Skeletal muscle tissue (tissue), 3 donors: ENCODE measurements at regions not wholly inside any gene's neighbourhood (a gene's known extent, or its start where the extent isn't known, plus 50 kb on each side); places are given as distances from the start of the nearest gene placed in this dataset.

Experiments used
- H3K27ac ChIP-seq: one replicate; pipeline ENCODE4 v1.7.0; 2013; ENCODE audit warnings: mild to moderate bottlenecking, low read depth, low read length, inconsistent platforms
- H3K27me3 ChIP-seq, 3 donors: one replicate each; pipeline ENCODE4 v1.7.0; 2013; ENCODE audit warnings: low read length in 3 of 3; ENCODE audit not compliant: control insufficient read depth in 3 of 3, insufficient read depth in 3 of 3
- H3K36me3 ChIP-seq, 3 donors: one replicate each; pipeline ENCODE4 v1.7.0; 2013; ENCODE audit warnings: low read length in 3 of 3; ENCODE audit not compliant: control insufficient read depth in 3 of 3, insufficient read depth in 3 of 3
- H3K4me1 ChIP-seq, 3 donors: one replicate each; pipeline ENCODE4 v1.7.0; 2013; ENCODE audit warnings: low read length in 3 of 3, mild to moderate bottlenecking in 3 of 3; ENCODE audit not compliant: control insufficient read depth in 3 of 3, insufficient read depth in 3 of 3
- H3K4me3 ChIP-seq, 3 donors: one replicate each; pipeline ENCODE4 v1.7.0; 2013; ENCODE audit warnings: low read length in 3 of 3
- H3K9ac ChIP-seq, 3 donors: one replicate each; pipeline ENCODE4 v1.7.0; 2013; ENCODE audit warnings: low read length in 3 of 3, mild to moderate bottlenecking in 3 of 3, moderate library complexity in 2 of 3, low read depth in 1 of 3
- H3K9me3 ChIP-seq, 3 donors: one replicate each; pipeline ENCODE4 v1.7.0; 2013; ENCODE audit warnings: low read length in 3 of 3; ENCODE audit not compliant: control insufficient read depth in 3 of 3
- donor health status: Osteomylitis.

DNA sequence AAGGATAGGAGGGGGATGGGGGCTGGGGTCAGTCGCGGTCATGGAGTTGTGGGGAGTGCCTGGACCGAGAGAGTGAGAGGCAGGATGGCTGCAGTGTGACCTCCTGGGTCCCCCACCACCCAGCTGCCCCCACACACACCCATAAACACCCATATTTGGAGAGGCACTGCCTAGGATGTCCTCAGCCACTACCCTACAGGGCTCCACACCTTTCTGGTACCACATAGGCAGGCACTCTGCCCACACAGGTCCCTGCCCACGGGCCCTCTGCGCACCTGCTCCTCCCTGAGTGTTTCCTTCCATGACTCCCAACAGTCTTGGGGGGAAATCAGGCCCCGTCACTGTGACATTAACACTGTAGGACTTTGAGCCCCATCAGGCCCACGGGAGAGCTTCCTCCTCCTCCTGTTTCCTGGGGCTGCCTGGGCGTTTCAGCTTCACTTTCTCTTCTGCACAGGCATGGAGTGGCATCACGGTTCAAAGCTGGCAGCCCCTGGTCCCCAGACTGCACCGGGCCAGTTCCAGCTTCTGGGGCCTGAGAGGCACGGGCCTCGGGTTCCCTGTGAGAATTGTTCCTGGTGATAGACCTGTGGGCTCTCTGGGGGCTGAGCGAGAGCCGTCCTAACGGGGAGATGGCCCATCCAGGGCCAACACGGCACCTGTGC, 207.0 kb upstream of the C14orf180 start:
- H3K9me3 ChIP-seq, result no peaks in the 10 kb centered on the region
- H3K9ac ChIP-seq, result no peak overlapping the region
- H3K27me3 ChIP-seq, result peaks cover 3 to 35% (median 29%) of the 10 kb centered on the region in 3 donors
- H3K27ac ChIP-seq, result no peak overlapping the region
- H3K36me3 ChIP-seq, result no peaks in the 10 kb centered on the region
- H3K4me3 ChIP-seq, result no peak overlapping the region
- no peaks in the 10 kb centered on the region for H3K4me1 ChIP-seq

DNA sequence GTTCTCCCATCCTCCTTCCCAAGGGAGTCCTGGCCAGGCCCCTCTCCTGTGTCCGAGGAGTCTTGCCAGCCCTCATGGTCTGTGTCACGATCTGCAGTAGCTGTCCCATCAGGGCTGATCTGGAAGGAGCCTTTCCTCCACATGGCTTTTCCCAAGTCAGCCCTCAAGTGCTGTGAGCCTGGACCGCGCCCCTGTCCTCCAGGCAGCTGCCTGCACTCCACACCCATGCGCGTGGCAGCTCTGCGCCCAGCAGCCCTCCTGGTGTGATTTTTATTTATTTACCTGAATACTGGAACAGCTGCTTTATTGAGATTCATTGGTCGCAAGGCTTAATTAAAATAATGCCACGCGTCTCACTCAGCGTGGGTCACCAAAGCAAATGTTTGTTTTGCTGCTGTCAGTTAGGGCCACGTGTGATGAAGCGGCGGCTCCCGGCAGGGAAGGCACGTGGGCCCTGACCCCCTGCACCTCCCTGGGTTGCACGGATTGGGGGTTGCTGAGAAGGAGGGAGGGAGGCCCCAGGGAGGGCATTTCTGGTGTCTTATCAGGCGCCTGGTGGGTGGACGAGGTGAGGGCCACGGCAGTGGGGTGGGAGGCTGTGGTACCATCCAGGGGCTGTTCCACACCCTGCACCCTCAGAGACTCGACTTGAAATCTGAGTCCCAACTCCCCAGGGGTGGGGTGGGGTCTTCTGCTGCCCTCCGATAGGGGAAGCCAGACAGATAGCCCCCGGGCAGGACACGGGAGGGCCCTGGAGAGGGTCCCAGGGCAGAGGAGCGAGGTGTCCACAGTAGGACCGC, 206.3 kb upstream of the C14orf180 start:
- Histone ChIP-seq H3K4me1 (no peaks in the 10 kb centered on the region), H3K27ac (no peak overlapping the region), H3K4me3 (no peak overlapping the region), H3K27me3 (peaks cover 3 to 30% (median 28%) of the 10 kb centered on the region in 3 donors), H3K9ac (no peak overlapping the region), H3K9me3 (no peaks in the 10 kb centered on the region), H3K36me3 (no peaks in the 10 kb centered on the region)

DNA sequence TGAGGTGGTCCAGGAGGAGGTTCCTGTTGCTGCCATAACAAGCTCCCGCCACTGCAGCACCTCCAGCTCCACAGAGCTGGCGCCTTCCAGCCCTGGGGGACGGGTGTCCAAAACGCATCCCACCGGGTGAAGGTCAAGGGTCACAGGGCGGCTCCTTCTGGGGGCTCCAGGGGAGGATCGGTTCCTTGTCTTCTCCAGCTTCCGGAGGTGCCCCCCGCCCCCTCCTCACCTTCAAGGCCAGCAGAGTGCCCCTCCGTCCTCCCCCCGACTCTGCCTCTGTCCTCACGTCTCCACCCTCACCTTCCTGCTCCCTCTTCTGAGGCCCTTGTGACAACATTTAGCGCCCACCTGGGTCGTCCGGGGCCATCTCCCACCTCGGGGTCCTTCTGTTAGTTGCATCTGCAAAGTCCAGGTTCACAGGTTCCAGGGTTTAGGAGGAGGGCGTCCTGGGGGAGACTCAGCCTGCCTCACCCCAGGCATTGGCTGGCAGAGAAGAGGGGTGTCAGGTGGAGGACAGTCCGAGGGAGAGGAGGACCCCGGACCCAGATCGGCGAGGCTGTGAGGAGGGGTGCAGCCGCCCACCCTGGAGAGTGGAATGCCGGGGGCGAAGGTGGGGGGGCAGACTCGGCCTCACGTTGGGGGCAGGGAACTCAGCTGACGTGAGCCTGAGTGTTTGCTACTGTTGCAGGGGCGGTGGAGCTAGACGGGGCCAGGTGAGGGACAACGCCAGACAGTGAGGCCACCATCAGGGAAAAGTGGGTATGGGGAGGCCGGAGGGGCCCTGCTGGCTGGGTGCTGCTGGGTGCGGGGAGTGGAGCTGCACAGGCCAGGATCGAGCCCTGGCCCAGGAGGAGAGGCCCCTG, 205.5 kb upstream of the C14orf180 start:
- Histone ChIP-seq H3K27ac (no peak overlapping the region), H3K4me1 (no peaks in the 10 kb centered on the region), H3K9me3 (peaks cover 0 to 2% (median 0%) of the 10 kb centered on the region in 3 donors), H3K9ac (no peak overlapping the region), H3K27me3 (peaks cover 3 to 24% (median 22%) of the 10 kb centered on the region in 3 donors), H3K4me3 (no peak overlapping the region), H3K36me3 (no peaks in the 10 kb centered on the region)

DNA sequence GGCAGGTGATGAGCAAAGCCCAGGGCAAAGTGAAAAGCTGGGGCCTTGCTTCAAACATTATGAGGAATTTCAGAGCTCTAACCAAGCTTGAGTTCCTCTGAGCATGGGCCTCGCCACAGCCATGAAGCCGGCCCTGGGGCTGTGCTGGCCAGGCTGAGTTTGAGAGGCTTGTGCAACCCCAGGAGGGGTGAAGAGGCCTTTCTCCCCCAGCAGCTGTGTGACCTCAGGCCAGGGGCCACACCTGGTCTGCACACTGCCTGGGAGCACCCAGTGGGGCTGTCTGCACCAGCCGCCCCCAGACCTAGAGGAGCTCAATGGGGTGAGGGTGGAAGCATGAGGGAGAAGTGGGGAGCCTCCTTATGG, 204.9 kb upstream of the C14orf180 start:
- H3K4me3 ChIP-seq, result no peak overlapping the region
- H3K9ac ChIP-seq, result no peak overlapping the region
- no peaks in the 10 kb centered on the region for H3K4me1 ChIP-seq
- no peak overlapping the region for H3K27ac ChIP-seq
- peaks cover 0 to 2% (median 0%) of the 10 kb centered on the region in 3 donors for H3K9me3 ChIP-seq
- H3K36me3 ChIP-seq, result no peaks in the 10 kb centered on the region
- H3K27me3 ChIP-seq, result peaks cover 3 to 24% (median 19%) of the 10 kb centered on the region in 3 donors

DNA sequence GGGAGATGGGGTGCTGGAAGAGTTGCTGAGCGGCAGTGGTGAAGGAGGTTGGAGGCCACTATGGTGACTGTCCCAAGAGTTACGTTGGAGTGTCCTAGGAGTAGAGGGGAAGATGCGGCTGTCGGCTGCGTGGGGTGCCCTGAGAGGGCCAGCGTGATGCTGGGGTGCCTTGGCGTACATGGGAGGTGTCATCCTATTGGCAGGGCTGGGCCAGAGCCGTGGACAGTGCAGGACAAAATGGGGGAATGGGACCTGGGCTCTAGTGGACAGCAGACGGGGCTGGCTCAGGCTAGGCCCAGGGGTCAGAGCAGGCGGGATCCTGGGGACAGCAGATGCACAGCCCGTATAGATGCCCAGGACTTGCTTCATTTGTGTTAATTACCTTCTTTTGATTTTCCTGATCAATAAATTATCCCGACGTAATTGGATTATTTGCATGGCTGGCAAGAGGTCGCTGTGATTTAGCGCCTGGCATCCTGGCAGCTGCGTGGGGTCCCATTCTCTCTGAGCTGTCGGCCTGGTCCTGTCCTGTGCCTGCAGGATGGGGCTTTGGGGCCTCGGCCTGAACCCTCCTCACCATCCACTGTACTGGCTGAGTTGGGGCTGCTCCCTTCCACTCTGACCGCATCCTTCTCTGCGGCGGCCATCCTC, 203.9 kb upstream of the C14orf180 start:
- Histone ChIP-seq H3K4me1 (no peaks in the 10 kb centered on the region), H3K9ac (no peak overlapping the region), H3K27ac (no peak overlapping the region), H3K4me3 (no peak overlapping the region), H3K36me3 (no peaks in the 10 kb centered on the region), H3K9me3 (peaks cover 2 to 4% (median 2%) of the 10 kb centered on the region in 3 donors), H3K27me3 (peaks cover 3 to 23% (median 14%) of the 10 kb centered on the region in 3 donors)

GRCh38 chr14:104376202-104377140, 203.1 kb upstream of the C14orf180 start:
- H3K9me3 ChIP-seq, result peaks cover 2 to 10% (median 2%) of the 10 kb centered on the region in 3 donors
- H3K27me3 ChIP-seq, result peaks cover 3 to 19% (median 10%) of the 10 kb centered on the region in 3 donors
- H3K9ac ChIP-seq, result no peak overlapping the region
- H3K4me1 ChIP-seq, result no peaks in the 10 kb centered on the region
- no peaks in the 10 kb centered on the region for H3K36me3 ChIP-seq
- no peak overlapping the region for H3K4me3 ChIP-seq
- H3K27ac ChIP-seq, result no peak overlapping the region

DNA sequence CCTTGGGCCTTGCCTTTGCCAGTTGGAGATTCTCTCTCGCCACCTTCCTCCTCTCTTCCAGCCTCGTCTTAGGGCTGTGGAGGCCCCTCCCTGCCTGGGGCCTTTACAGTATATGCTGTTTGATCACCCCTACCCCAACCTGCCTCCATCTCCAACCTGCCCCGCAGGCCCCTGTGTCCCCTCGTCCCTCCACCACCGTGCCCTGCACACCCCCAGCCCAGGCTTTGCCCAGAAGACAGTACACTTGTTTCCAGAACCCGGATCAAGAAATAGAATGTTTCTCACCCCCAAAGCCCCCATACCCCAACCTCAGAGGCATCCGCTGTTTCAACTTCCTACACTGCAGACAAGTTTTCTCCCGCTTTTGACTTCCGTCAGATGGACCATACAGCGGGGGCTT, 202.3 kb upstream of the C14orf180 start:
- Histone ChIP-seq H3K36me3 (no peaks in the 10 kb centered on the region), H3K9me3 (peaks cover 2 to 10% (median 2%) of the 10 kb centered on the region in 3 donors), H3K27me3 (peaks cover 0 to 19% (median 7%) of the 10 kb centered on the region in 3 donors), H3K9ac (no peak overlapping the region), H3K4me1 (no peaks in the 10 kb centered on the region), H3K4me3 (no peak overlapping the region), H3K27ac (no peak overlapping the region)

GRCh38 chr14:104378698-104379113, 200.9 kb upstream of the C14orf180 start:
- no peaks in the 10 kb centered on the region for H3K4me1 ChIP-seq
- peaks cover 2 to 10% (median 2%) of the 10 kb centered on the region in 3 donors for H3K9me3 ChIP-seq
- no peak overlapping the region for H3K9ac ChIP-seq
- no peak overlapping the region for H3K4me3 ChIP-seq
- no peaks in the 10 kb centered on the region for H3K36me3 ChIP-seq
- H3K27me3 ChIP-seq, result peaks cover under 1 to 27% (median 8%) of the 10 kb centered on the region in 3 donors
- H3K27ac ChIP-seq, result no peak overlapping the region
